ENCODE measurements at regions not wholly inside any gene's neighbourhood (a gene's known extent, or its start where the extent isn't known, plus 50 kb on each side); places are given as distances from the start of the nearest gene placed in this dataset.

GRCh38 chr6:133583907-133584427, 304.9 kb upstream of the TCF21 start:
- no peak for DNase-seq (ENCODE audit: low spot score)

DNA sequence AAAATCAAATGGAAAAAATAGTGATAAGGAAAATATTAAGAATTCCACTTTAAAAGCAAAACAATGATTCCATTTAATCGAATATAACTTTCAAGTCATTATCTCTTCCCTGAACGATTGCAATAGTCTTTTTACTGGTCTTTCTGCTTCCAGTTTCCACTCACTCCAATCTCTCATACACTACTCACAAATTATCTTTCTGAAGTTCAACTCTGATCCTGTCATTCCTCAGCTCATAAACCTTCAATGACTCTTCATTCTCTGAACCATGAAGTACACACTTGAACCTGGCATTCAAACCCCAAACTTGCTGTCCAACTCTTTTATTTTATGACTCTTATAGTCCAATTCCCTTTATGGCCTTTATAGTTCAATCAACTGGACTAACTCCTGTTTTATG, 304.1 kb upstream of the TCF21 start:
- no peak for DNase-seq (ENCODE audit: low spot score)

DNA sequence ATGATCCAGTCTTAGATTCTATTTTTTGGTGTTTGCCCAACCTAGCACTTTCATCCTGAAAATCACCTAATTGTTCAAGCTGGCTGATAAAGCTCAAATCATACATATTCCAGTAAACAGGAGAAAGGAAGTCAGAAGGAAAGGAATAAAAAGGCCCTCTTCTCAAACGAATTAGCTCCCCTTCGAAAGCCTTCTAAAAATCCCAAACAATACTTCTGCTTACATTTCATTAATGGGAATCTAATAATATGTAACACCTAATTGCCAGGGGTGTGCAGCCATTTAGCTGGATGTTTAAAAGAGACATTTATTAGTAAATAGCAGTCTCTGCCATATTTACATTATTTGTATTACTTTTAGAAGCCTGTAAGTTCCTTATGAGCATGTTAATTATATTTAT, 302.9 kb upstream of the TCF21 start:
- no peak for DNase-seq (ENCODE audit: low spot score)

DNA sequence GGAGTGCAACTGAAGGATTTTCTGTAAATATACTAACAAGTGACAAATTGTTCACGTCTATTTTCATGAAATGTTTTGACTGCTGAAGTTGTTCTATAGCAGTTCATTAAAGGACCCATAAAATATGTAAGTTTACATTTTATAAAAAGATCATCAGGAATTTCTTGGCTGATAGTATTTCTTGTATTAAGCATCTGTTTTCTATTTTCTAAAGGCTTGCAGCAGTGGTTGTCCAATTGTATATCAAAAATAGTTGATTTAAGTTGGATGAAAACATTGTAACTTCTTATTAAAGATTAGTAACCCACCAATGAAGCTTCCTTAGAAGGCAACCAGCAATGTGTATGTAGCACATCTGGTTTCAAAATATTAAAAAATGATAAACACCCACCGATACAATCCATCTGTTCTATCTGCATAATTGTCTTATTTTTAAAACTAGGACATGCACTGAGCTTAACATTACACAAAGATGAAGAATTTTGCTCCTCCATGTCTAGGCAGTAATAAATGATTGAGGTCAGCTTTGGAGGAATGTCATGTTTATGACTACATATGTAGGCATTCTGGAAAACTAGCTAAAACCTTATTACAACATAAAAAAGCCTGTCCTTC, 301.3 kb upstream of the TCF21 start:
- DNase-seq (ENCODE audit: low spot score): no peak

DNA sequence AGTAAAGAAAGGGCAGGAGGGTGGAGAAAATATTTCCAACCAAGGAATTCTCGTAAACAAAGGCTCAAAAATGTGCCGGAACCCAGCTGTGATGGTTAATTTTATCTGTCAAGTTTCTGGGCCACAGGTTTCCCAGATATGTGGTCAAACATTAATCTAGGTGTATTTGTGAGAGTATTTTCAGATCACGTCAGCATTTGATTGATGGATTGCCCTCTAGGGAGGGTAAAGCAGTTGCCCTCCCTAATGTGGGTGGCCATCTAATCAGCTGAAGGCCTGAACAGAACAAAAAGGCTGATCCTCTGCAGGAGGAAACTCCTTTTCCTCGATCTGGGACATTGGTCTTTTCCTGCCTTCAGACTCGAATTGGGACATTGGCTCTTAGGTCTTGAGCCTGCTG, 298.7 kb upstream of the TCF21 start:
- no peak for DNase-seq (ENCODE audit: low spot score)

DNA sequence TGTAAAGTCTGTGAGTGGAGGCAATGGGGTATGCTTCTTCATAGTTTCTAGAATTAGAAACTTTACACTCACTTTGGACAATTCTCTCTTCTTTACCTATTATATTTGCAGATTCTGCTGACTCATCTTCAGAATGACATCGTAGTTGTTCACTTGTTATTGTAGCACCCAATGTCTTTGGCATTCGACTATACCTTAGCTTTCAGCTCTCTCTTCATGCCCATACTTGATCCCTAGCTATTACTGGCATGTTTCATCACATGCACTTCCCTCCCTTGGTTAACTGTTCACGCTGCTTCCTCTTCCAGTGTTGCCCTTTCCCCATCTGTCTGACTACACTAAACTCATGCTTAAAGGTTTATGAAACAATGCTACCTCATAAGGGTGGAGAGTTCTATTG, 298.1 kb upstream of the TCF21 start:
- DNase-seq (ENCODE audit: low spot score): no peak

GRCh38 chr6:133591275-133591674, 297.6 kb upstream of the TCF21 start:
- DNase-seq (ENCODE audit: low spot score): no peak

- no peak for DNase-seq (ENCODE audit: low spot score)
Measured at GRCh38 chr6:133594652-133595110, 294.2 kb upstream of the TCF21 start.

GRCh38 chr6:133595111-133595761, 293.7 kb upstream of the TCF21 start:
- no peak for DNase-seq (ENCODE audit: low spot score)

DNA sequence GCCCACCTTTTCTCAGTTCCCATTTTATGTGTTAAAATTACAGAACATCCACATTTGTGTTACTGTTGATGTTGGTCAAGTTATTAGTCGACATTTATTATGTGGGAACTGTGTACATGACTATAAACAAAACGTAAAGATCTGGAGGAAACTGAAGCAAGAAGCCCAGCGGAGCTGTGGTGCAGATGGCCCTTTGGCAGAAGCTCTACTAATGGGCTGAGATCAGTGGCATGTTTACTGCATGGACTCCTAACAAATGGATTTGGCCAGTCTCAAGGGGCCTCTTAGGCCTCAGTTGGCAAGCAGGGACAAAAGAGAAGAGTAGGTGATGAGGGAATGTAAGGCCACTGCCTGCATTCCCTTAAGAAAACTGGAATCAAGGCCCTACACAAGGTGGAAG, 282.1 kb upstream of the TCF21 start:
- no peak for DNase-seq (ENCODE audit: low spot score)

DNA sequence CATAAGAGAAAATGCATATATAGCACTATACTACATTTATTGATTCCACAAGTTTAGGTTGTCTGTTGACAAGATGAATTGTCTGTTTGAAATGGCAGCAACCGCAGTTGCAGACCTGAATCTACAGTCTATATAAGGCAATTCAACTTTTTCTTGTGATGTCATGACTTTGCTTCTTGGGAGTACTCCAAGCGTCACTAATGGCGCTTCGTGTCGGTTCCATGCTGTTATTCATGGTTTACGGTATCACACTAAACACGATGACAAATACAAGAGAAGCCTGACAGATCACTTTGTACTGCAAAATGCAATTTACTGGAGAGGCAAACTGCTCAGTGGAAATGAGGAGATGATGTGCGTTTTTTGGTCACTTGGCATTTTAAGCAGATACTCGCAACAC, 280.3 kb upstream of the TCF21 start:
- no peak for DNase-seq (ENCODE audit: low spot score)

- no peak for DNase-seq (ENCODE audit: low spot score)
Measured at GRCh38 chr6:133609415-133610226, 279.3 kb upstream of the TCF21 start.

DNA sequence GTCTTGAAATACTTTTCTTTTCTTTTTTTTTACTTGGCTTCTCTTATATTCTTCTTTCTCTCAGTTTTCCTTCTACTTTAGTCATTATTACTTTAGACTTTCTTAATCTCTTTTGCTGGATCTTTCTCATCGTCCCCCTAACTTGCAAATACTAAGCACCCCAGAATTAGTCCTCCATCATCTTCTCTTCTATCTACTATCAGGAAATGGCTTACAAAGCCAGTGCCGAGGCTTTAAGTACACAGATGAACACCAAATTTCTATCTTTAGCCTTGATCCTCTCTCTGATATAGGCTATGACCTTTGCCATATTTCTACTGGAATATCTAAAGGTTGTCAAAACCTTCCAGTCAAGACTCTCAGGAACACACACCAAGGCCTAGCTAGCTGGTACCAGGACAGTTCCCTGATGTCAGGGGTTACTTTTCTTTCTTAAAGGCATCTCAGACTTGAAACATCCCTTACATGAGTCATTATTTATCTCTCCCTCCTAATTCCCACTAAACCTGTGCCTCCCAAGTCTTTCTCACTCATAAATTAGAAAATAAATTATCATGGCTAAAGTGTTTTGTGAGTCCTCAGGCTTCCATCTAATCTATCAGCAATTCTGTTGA, 278.6 kb upstream of the TCF21 start:
- no peak for DNase-seq (ENCODE audit: low spot score)

DNA sequence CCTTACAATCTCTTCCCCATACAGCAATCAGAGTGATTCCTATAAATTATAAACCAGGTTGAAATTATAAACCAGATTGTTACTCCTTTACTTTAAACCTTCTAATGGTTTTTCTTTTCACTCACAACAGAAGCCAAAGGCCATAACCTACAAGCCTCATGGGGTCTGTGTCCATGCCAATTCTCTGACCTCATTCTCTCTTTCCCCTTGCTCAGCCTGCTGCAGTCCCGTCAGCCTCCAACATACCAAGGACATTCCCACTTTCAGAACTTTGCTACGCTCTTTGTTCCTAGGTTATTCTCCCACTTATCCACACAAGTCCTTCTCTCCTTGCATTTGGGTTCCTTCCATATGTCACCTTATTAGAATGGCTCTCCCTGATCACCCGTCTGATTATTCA, 277.9 kb upstream of the TCF21 start:
- DNase-seq (ENCODE audit: low spot score): no peak

DNA sequence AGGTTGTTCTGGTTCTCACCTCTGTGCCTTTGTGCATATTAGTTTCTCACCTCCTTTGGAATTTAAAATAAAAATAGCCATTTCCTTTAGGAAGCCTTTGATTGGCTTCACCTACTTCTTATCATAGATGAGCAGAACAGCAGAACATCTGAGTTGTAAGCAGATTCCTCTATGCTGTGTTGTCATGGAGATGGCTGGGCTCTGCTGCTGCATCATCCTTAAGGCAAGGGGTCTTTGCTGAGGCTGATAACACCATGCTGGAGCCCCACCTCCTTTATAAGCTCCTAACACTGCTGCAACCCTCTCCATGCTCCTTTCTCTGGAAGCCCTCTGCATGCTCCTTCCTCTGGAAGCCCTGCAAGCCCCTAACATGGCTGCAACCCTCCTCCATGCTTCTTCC, 276.5 kb upstream of the TCF21 start:
- DNase-seq (ENCODE audit: low spot score): no peak

DNA sequence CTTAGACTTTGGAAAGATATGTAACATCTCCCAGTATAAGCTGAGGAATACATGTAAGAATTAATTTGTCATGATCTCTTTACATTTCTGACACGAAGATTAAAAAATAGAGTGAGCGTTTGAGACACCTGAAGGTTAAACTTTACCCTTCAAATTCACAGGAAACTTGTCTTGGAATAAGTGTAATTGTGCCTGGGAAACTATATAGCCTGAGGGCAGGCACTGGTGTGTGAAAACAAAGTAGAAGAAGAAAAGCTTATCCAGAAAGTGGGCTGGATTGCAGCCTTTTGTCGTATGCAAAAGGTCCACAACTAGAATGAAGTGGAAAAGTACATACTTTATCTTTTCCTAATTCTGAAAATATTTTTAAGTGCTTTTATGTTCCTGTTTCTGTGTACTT, 275.7 kb upstream of the TCF21 start:
- no peak for DNase-seq (ENCODE audit: low spot score)

GRCh38 chr6:133621751-133622150, 267.2 kb upstream of the TCF21 start:
- DNase-seq (ENCODE audit: low spot score): no peak

GRCh38 chr6:133623065-133623464, 265.8 kb upstream of the TCF21 start:
- no peak for DNase-seq (ENCODE audit: low spot score)

GRCh38 chr6:133623621-133624020, 265.3 kb upstream of the TCF21 start:
- DNase-seq (ENCODE audit: low spot score): no peak

DNA sequence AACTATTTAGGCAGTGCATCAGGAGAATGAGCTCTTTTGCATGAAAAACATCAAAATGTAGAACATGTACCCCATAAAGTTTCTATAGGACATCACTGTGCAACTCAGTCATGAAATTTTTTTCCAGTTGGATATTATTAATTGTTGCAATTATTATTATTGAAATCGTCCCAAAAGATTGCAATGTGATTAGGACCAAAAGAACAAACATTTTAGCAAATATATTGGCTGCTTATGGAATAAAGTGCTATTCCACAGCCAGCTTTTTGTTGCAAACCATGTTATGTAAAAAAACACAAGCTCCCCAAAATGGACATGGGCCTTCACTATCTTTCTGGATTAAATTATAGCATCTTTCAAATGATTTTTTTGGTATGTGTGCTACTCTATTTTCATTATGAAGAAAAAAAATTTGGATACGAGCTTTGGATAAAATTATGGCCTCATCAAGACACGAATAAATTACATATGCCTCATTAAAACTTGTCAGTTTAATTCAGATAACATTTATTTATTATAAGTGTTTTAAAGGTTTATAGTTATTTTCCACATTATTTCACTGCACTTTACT, 262.7 kb upstream of the TCF21 start:
- no peak for DNase-seq (ENCODE audit: low spot score)

DNA sequence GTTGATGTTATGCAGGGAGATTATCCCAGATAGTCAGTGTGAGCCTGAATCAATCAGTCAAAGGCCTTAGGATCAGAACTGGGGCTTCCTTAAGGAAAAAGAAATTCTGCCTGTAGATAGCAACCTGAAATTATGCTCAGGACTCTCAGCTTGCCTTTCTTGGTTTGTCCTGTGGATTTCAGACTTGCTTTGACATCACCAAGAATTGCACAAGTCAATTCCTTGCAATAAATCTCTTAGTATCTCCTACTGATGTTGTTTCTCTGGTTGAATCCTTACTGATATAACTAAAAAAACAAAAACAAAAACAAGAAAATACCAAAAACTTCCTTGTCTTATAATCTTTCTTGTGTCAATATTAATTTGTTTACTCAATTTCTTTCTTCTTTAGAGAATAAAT, 258.9 kb upstream of the TCF21 start:
- no peak for DNase-seq (ENCODE audit: low spot score)

DNA sequence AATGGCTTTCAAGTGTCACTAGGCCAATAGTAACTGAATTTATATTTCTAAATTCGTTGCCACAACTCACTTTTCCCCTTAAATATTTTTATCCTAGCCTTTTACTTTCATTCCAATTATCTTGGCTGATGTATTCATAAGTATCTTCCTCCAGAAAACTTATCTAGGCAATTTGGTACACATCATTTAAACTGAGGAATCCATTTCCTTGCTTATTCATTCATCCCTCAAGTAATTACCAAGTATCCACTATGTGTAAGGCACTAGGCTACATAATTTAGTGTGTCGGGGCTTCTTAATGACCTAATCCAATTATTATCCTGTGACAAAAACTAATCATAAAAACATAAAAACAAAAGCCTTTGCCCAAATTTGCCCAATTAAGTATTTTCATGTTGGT, 258.3 kb upstream of the TCF21 start:
- no peak for DNase-seq (ENCODE audit: low spot score)
